Erythroblast (primary cell): ENCODE measurements at regions not wholly inside any gene's neighbourhood (a gene's known extent, or its start where the extent isn't known, plus 50 kb on each side); places are given as distances from the start of the nearest gene placed in this dataset.
"Not testable (repeated sequence)": the region's sequence is repeated elsewhere in the genome, so short reads cannot be mapped to it uniquely, and the experiment has no call there.

Source experiments
- DNase-seq, 2 experiments: peaks; one replicate each; lab custom pipeline; 2025; lab: John Stamatoyannopoulos, UW
- GATA1 ChIP-seq: IDR thresholded peaks from 2 replicates; pipeline ENCODE4 v1.6.1; 2011; ENCODE audit warnings: low read depth, mild to moderate bottlenecking, control low read depth, low read length, moderate library complexity
- POLR2A ChIP-seq: IDR thresholded peaks from 2 replicates; pipeline ENCODE4 v1.6.1; 2011; ENCODE audit warnings: mild to moderate bottlenecking, low read length

GRCh38 chr3:177481329-177481728, 284.0 kb upstream of the TBL1XR1 start:
- TF ChIP-seq POLR2A (no peak), GATA1 (no peak)
- no peak for DNase-seq

- TF ChIP-seq POLR2A: no peak
- no peak for TF ChIP-seq GATA1
- DNase-seq: no peak
Observed at GRCh38 chr3:177482048-177482691, 284.9 kb upstream of the TBL1XR1 start.

- TF ChIP-seq GATA1: no peak
- TF ChIP-seq POLR2A: no peak
- peak; percentile 63 to 68 for DNase-seq
Observed at GRCh38 chr3:177483182-177483967, 286.1 kb upstream of the TBL1XR1 start.

GRCh38 chr3:177484206-177484605, 286.9 kb upstream of the TBL1XR1 start:
- no peak for DNase-seq
- TF ChIP-seq GATA1: no peak
- no peak for TF ChIP-seq POLR2A

- DNase-seq: no peak
- TF ChIP-seq POLR2A: no peak
- no peak for TF ChIP-seq GATA1
Observed at GRCh38 chr3:177484926-177485325, 287.6 kb upstream of the TBL1XR1 start.

GRCh38 chr3:177487635-177488186, 290.4 kb upstream of the TBL1XR1 start:
- DNase-seq: no peak
- TF ChIP-seq POLR2A: no peak
- TF ChIP-seq GATA1: no peak

- no peak for DNase-seq
- no peak for TF ChIP-seq GATA1
- TF ChIP-seq POLR2A: no peak
Observed at GRCh38 chr3:177488740-177489139, 291.5 kb upstream of the TBL1XR1 start.

- no peak for DNase-seq
- TF ChIP-seq GATA1 (no peak), POLR2A (no peak)
Observed at GRCh38 chr3:177490626-177491025, 293.3 kb upstream of the TBL1XR1 start.

- no peak for DNase-seq
Observed at GRCh38 chr3:177491296-177492032, 294.2 kb upstream of the TBL1XR1 start.

GRCh38 chr3:177493091-177493490, 295.8 kb upstream of the TBL1XR1 start:
- TF ChIP-seq POLR2A (no peak), GATA1 (no peak)
- DNase-seq: no peak

More at GRCh38 chr3:177491296-177492032, 294.2 kb upstream of the TBL1XR1 start:
- no peak for TF ChIP-seq POLR2A
- no peak for TF ChIP-seq GATA1

GRCh38 chr3:177494216-177494615, 296.9 kb upstream of the TBL1XR1 start:
- no peak for TF ChIP-seq POLR2A
- TF ChIP-seq GATA1: no peak

GRCh38 chr3:177495566-177495965, 298.3 kb upstream of the TBL1XR1 start:
- TF ChIP-seq POLR2A (no peak), GATA1 (no peak)
- DNase-seq: no peak

More at GRCh38 chr3:177494216-177494615, 296.9 kb upstream of the TBL1XR1 start:
- DNase-seq: no peak

- TF ChIP-seq POLR2A (no peak), GATA1 (no peak)
- DNase-seq: no peak
Observed at GRCh38 chr3:177498037-177498857, 301.0 kb upstream of the TBL1XR1 start.

- not testable (repeated sequence) for DNase-seq
Observed at GRCh38 chr3:177499039-177499438, 301.8 kb upstream of the TBL1XR1 start.
